ENCODE measurements at regions not wholly inside any gene's neighbourhood (a gene's known extent, or its start where the extent isn't known, plus 50 kb on each side); places are given as distances from the start of the nearest gene placed in this dataset.

DNA sequence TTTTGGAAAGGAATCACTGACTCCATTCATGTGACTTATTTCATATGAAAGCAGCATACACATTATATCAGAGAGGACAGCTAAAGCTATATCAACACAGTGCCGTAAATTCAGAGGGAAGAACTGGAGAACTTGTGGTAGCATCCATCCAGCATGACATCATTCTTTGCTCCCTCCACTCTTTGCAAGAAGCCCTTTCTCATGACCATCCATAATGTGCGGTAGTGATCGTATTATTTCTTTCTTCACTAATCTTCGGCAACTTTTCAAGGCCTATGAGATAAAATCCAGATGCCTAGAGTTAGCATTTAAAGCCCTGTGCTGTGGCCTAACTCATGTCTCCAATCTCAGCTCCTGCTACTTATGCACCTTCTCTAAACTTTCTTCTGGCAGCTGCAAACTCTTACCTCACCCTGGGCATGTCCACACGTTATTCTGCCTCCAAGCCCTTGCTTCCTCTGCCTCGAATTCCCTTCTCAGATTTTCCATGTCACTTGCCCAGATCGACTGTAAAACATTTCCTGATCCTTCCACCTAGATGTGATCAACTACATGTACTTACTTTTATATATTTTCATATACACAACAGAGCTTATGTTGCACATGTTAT, 307.3 kb upstream of the SGCD start:
- no peaks in the 10 kb centered on the region for H3K36me3 Mint-ChIP-seq (ENCODE audit: low read depth)
- no peaks in the 10 kb centered on the region for H3K4me1 Mint-ChIP-seq
- DNase-seq, result no peak
- H3K4me3 Mint-ChIP-seq, result no peak overlapping the region
- CTCF ChIA-PET, result no interaction called here
- POLR2A ChIA-PET, result no interaction called here
- no peak overlapping the region for H3K27ac Mint-ChIP-seq
- H3K9me3 Mint-ChIP-seq, result no peaks in the 10 kb centered on the region
- H3K27me3 Mint-ChIP-seq, result no peaks in the 10 kb centered on the region

DNA sequence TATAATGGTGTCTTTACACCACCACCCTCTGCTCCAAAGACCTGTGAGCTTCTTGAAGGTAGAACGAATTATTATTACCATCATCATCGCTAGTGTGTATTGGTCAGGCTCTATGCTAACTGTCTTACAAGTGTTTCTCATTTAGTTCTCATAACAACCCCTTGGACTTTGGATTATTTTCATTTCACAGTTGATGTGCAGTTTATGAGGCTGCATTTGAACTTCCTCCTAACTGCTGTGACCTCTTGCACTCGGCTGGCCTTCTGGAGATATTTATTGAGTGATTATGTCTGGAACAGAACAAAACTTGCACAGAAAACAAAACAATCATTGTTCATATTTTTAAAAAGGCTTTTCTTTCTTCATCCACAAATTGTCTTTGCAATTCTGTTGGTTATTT, 306.3 kb upstream of the SGCD start:
- no peak overlapping the region for H3K27ac Mint-ChIP-seq
- POLR2A ChIA-PET, result no interaction called here

GRCh38 chr5:156021866-156022265, 305.1 kb upstream of the SGCD start:
- no peaks in the 10 kb centered on the region for H3K4me1 Mint-ChIP-seq
- no peak overlapping the region for H3K27ac Mint-ChIP-seq
- no peak overlapping the region for H3K4me3 Mint-ChIP-seq
- no peaks in the 10 kb centered on the region for H3K36me3 Mint-ChIP-seq (ENCODE audit: low read depth)
- DNase-seq, result no peak
- H3K27me3 Mint-ChIP-seq, result no peaks in the 10 kb centered on the region
- ChIA-PET CTCF (no interaction called here), POLR2A (no interaction called here)
- no peaks in the 10 kb centered on the region for H3K9me3 Mint-ChIP-seq

More for the DNA sequence above, 306.3 kb upstream of the SGCD start:
- CTCF ChIA-PET, result no interaction called here
- H3K4me1 Mint-ChIP-seq, result no peaks in the 10 kb centered on the region
- H3K9me3 Mint-ChIP-seq, result no peaks in the 10 kb centered on the region
- no peaks in the 10 kb centered on the region for H3K36me3 Mint-ChIP-seq (ENCODE audit: low read depth)
- no peaks in the 10 kb centered on the region for H3K27me3 Mint-ChIP-seq
- no peak for DNase-seq
- H3K4me3 Mint-ChIP-seq, result no peak overlapping the region

- DNase-seq, result no peak
- Mint-ChIP-seq H3K36me3 (ENCODE audit: low read depth) (no peaks in the 10 kb centered on the region), H3K27ac (no peak overlapping the region), H3K4me3 (no peak overlapping the region), H3K27me3 (no peaks in the 10 kb centered on the region), H3K4me1 (no peaks in the 10 kb centered on the region), H3K9me3 (no peaks in the 10 kb centered on the region)
- ChIA-PET CTCF (no interaction called here), POLR2A (no interaction called here)
Observed at GRCh38 chr5:156025656-156026055, 301.3 kb upstream of the SGCD start.

- ChIA-PET POLR2A (no interaction called here), CTCF (no interaction called here)
- Mint-ChIP-seq H3K4me1 (no peaks in the 10 kb centered on the region), H3K4me3 (no peak overlapping the region), H3K9me3 (no peaks in the 10 kb centered on the region), H3K27me3 (no peaks in the 10 kb centered on the region), H3K36me3 (ENCODE audit: low read depth) (no peaks in the 10 kb centered on the region), H3K27ac (no peak overlapping the region)
- no peak for DNase-seq
Observed at GRCh38 chr5:156031181-156031580, 295.8 kb upstream of the SGCD start.

DNA sequence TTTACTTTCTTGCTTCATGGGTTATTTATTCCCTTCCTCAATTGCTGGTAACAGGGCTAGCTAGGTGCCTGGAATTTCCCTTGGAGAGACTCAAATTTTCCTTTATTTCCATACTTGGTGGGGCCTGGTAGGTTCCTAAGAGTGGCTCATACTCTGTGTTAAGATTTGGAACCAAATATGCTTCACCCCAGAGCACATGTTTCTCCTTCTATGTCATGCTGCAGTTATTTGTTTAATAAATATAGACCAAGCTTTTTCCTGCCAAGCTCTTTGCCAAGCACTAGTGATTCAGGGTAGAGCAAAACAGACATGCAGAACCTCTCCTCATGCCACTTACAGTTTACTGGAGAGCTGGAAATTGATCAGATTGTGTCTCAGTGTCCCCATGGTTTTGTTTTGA, 290.3 kb upstream of the SGCD start:
- no peaks in the 10 kb centered on the region for H3K27me3 Mint-ChIP-seq
- H3K9me3 Mint-ChIP-seq, result no peaks in the 10 kb centered on the region
- no peak overlapping the region for H3K27ac Mint-ChIP-seq
- no peaks in the 10 kb centered on the region for H3K36me3 Mint-ChIP-seq (ENCODE audit: low read depth)
- ChIA-PET CTCF (no interaction called here), POLR2A (no interaction called here)
- no peak for DNase-seq
- H3K4me1 Mint-ChIP-seq, result no peaks in the 10 kb centered on the region
- no peak overlapping the region for H3K4me3 Mint-ChIP-seq

DNA sequence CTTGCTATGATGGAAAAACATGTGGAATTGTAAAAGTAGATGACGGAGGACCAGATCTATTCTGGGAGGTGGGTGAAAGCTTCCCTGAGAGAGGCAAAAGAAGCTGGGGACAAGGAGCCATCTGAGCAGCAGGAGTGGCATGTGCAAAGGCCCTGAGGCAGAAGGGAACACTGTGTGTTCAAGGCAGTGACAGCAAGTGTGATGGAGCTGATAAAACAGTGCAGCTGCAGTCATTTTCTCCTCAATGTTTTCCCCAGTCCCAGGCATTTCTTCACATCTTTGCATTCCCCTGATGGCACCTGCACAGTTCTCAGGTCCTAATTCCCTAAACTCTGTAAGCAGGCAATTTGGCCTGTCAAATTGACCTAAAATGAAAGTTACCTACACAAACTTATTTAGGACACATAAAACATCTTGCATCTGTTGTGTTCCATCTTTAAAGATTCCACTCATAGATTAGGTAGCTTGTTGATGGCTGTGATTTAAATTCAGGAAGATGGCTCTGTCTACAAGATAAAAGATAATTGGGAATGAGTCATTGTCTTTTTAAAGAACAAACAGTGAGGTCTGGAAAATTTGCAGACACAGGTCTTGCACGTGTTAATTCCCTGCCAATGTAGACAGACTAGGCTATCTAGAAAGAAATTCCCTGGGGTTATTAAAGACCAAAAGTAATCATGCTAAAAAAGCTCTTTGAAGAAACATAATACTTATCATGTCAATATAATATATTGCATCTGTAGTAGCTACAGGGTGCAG, 289.6 kb upstream of the SGCD start:
- Mint-ChIP-seq H3K4me3 (no peak overlapping the region), H3K36me3 (ENCODE audit: low read depth) (no peaks in the 10 kb centered on the region), H3K4me1 (no peaks in the 10 kb centered on the region), H3K27me3 (no peaks in the 10 kb centered on the region), H3K9me3 (no peaks in the 10 kb centered on the region), H3K27ac (no peak overlapping the region)
- DNase-seq, result no peak
- ChIA-PET POLR2A (no interaction called here), CTCF (no interaction called here)

DNA sequence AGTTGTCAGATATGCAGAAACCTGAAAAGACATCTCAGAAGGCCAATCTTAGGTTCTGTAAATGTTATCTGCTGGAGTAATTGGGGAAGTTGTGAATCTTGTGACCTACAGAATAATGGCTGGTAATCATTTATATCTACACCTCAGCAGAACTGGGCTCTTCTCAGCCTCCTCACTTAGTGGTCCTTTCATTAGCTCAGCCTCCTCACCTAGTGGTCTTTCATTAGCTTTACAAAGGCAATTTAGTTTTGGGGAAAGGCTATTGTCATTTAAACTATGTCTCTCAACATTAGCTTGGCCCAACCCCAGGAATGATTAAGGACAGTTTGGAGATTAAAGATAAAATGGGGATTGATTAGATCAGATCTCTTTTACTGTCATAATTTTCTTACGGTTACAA, 284.2 kb upstream of the SGCD start:
- H3K4me3 Mint-ChIP-seq, result no peak overlapping the region
- H3K9me3 Mint-ChIP-seq, result no peaks in the 10 kb centered on the region
- no peak overlapping the region for H3K27ac Mint-ChIP-seq
- H3K36me3 Mint-ChIP-seq (ENCODE audit: low read depth), result no peaks in the 10 kb centered on the region
- CTCF ChIA-PET, result no interaction called here
- H3K4me1 Mint-ChIP-seq, result no peaks in the 10 kb centered on the region
- POLR2A ChIA-PET, result no interaction called here
- no peak for DNase-seq
- H3K27me3 Mint-ChIP-seq, result no peaks in the 10 kb centered on the region

- Mint-ChIP-seq H3K4me3 (no peak overlapping the region), H3K9me3 (no peaks in the 10 kb centered on the region), H3K36me3 (ENCODE audit: low read depth) (no peaks in the 10 kb centered on the region), H3K4me1 (no peaks in the 10 kb centered on the region), H3K27me3 (no peaks in the 10 kb centered on the region), H3K27ac (no peak overlapping the region)
- ChIA-PET POLR2A (no interaction called here), CTCF (no interaction called here)
- no peak for DNase-seq
Observed at GRCh38 chr5:156043351-156043750, 283.6 kb upstream of the SGCD start.

DNA sequence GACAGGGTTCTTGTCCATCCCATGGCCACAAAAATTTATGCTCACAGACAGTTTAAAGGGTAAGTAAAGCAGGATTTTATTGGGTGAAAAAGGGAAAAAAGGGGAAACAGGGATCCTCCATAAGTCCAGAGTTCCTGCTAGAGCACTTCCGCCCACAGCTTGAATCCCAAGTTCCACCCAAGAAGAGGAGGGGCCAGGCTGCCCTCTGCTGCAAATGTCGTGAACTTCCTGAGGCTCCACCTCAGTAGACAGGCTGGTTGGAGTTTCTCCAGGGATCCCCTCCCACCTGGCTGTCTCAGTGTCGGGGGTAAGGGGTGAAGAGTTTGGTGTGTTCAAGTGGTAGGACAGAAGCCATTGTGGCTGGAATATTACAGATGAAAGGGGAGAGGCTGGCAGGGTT, 275.0 kb upstream of the SGCD start:
- no peak overlapping the region for H3K27ac Mint-ChIP-seq
- ChIA-PET CTCF (no interaction called here), POLR2A (no interaction called here)
- H3K4me1 Mint-ChIP-seq, result no peaks in the 10 kb centered on the region
- no peaks in the 10 kb centered on the region for H3K9me3 Mint-ChIP-seq
- H3K36me3 Mint-ChIP-seq (ENCODE audit: low read depth), result no peaks in the 10 kb centered on the region
- H3K4me3 Mint-ChIP-seq, result no peak overlapping the region
- H3K27me3 Mint-ChIP-seq, result no peaks in the 10 kb centered on the region
- DNase-seq, result no peak

DNA sequence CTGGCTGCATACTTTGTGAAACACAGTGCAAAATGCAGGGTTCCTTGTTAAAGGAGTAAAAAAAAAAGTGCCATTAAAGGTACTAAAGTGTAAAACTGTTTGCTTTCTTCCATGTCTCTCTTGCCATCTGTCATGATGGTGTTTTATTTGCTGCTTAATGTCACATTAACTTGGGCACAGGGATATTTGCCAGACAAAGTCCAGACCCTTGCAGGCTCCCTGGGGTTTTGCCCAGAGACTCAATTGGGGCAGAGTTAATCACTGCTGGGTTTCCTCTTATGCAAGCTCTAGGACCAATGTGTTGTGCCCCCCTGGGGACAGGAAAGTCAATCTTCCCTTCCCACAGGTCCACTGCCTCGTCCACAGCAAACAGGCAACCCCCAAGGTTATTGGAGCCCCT, 274.3 kb upstream of the SGCD start:
- CTCF ChIA-PET, result no interaction called here
- no peaks in the 10 kb centered on the region for H3K27me3 Mint-ChIP-seq
- no peak overlapping the region for H3K4me3 Mint-ChIP-seq
- no peaks in the 10 kb centered on the region for H3K4me1 Mint-ChIP-seq
- DNase-seq, result no peak
- POLR2A ChIA-PET, result no interaction called here
- H3K36me3 Mint-ChIP-seq (ENCODE audit: low read depth), result no peaks in the 10 kb centered on the region
- H3K27ac Mint-ChIP-seq, result no peak overlapping the region
- no peaks in the 10 kb centered on the region for H3K9me3 Mint-ChIP-seq

- H3K9me3 Mint-ChIP-seq, result no peaks in the 10 kb centered on the region
- ChIA-PET POLR2A (no interaction called here), CTCF (no interaction called here)
- H3K4me1 Mint-ChIP-seq, result no peaks in the 10 kb centered on the region
- no peak overlapping the region for H3K4me3 Mint-ChIP-seq
- H3K27me3 Mint-ChIP-seq, result no peaks in the 10 kb centered on the region
- no peak overlapping the region for H3K27ac Mint-ChIP-seq
- DNase-seq, result no peak
- no peaks in the 10 kb centered on the region for H3K36me3 Mint-ChIP-seq (ENCODE audit: low read depth)
Observed at GRCh38 chr5:156053056-156053455, 273.9 kb upstream of the SGCD start.

- ChIA-PET CTCF (no interaction called here), POLR2A (no interaction called here)
- no peaks in the 10 kb centered on the region for H3K36me3 Mint-ChIP-seq (ENCODE audit: low read depth)
- no peak overlapping the region for H3K4me3 Mint-ChIP-seq
- no peak for DNase-seq
- no peaks in the 10 kb centered on the region for H3K27me3 Mint-ChIP-seq
- H3K9me3 Mint-ChIP-seq, result peaks cover 6% of the 10 kb centered on the region
- H3K27ac Mint-ChIP-seq, result no peak overlapping the region
- H3K4me1 Mint-ChIP-seq, result no peaks in the 10 kb centered on the region
Observed at GRCh38 chr5:156076912-156077311, 250.1 kb upstream of the SGCD start.

GRCh38 chr5:156087577-156088110, 239.3 kb upstream of the SGCD start:
- Mint-ChIP-seq H3K27me3 (no peaks in the 10 kb centered on the region), H3K36me3 (ENCODE audit: low read depth) (no peaks in the 10 kb centered on the region), H3K4me3 (no peak overlapping the region), H3K4me1 (no peaks in the 10 kb centered on the region), H3K27ac (no peak overlapping the region), H3K9me3 (no peaks in the 10 kb centered on the region)
- ChIA-PET CTCF (no interaction called here), POLR2A (no interaction called here)
- no peak for DNase-seq
